Activated effector memory CD4-positive, alpha-beta T cell treated with Interleukin-2 at 50 U/mL for 16 hours (primary cell): ENCODE measurements at regions not wholly inside any gene's neighbourhood (a gene's known extent, or its start where the extent isn't known, plus 50 kb on each side); places are given as distances from the start of the nearest gene placed in this dataset.
"Not testable (repeated sequence)": the region's sequence is repeated elsewhere in the genome, so short reads cannot be mapped to it uniquely, and the experiment has no call there.

Experiments used
- DNase-seq: peaks from one replicate; pipeline ENCODE4 v3.0.0-alpha.2; 2020

- no peak for DNase-seq
Measured at GRCh38 chr5:117681431-117682254, 1107.0 kb upstream of the SEMA6A start.

GRCh38 chr5:117680426-117680825, 1105.8 kb upstream of the SEMA6A start:
- DNase-seq: no peak

GRCh38 chr5:117679046-117679445, 1104.4 kb upstream of the SEMA6A start:
- DNase-seq: no peak

- DNase-seq: no peak
Measured at GRCh38 chr5:117675646-117676045, 1101.0 kb upstream of the SEMA6A start.

GRCh38 chr5:117671551-117671950, 1096.9 kb upstream of the SEMA6A start:
- DNase-seq: no peak

GRCh38 chr5:117667105-117667504, 1092.5 kb upstream of the SEMA6A start:
- no peak for DNase-seq

GRCh38 chr5:117665121-117665520, 1090.5 kb upstream of the SEMA6A start:
- no peak for DNase-seq

- no peak for DNase-seq
Measured at GRCh38 chr5:117662361-117662760, 1087.7 kb upstream of the SEMA6A start.

- no peak for DNase-seq
Measured at GRCh38 chr5:117657541-117657940, 1082.9 kb upstream of the SEMA6A start.

- DNase-seq: no peak
Measured at GRCh38 chr5:117652958-117653280, 1078.3 kb upstream of the SEMA6A start.

GRCh38 chr5:117652036-117652957, 1077.7 kb upstream of the SEMA6A start:
- DNase-seq: no peak

- DNase-seq: no peak
Measured at GRCh38 chr5:117649821-117650220, 1075.2 kb upstream of the SEMA6A start.

- no peak for DNase-seq
Measured at GRCh38 chr5:117645400-117645799, 1070.8 kb upstream of the SEMA6A start.

- no peak for DNase-seq
Measured at GRCh38 chr5:117638581-117638980, 1064.0 kb upstream of the SEMA6A start.

- no peak for DNase-seq
Measured at GRCh38 chr5:117633093-117633492, 1058.5 kb upstream of the SEMA6A start.

- no peak for DNase-seq
Measured at GRCh38 chr5:117624201-117624600, 1049.6 kb upstream of the SEMA6A start.

GRCh38 chr5:117623042-117623805, 1048.6 kb upstream of the SEMA6A start:
- no peak for DNase-seq

- DNase-seq: no peak
Measured at GRCh38 chr5:117621921-117622320, 1047.3 kb upstream of the SEMA6A start.

- DNase-seq: no peak
Measured at GRCh38 chr5:117615226-117615625, 1040.6 kb upstream of the SEMA6A start.

- no peak for DNase-seq
Measured at GRCh38 chr5:117614408-117614807, 1039.8 kb upstream of the SEMA6A start.

GRCh38 chr5:117604845-117605244, 1030.2 kb upstream of the SEMA6A start:
- DNase-seq: no peak

- not testable (repeated sequence) for DNase-seq
Measured at GRCh38 chr5:117599811-117600210, 1025.2 kb upstream of the SEMA6A start.

GRCh38 chr5:117594166-117594565, 1019.5 kb upstream of the SEMA6A start:
- no peak for DNase-seq
